Upper lobe of left lung (tissue), 4 donors: ENCODE measurements at regions not wholly inside any gene's neighbourhood (a gene's known extent, or its start where the extent isn't known, plus 50 kb on each side); places are given as distances from the start of the nearest gene placed in this dataset.

ENCODE experiments used
- CTCF ChIP-seq, 6 experiments: fragments of 450-650 bp in 4 of 6; fragments of 200-600 bp in 2 of 6; sonication (generic) in 2 of 6; IDR thresholded peaks; one replicate each; pipeline ENCODE4 v1.5.1; 2016 to 2019; ENCODE audit warnings: antibody characterized with exemption in 6 of 6
- EP300 ChIP-seq, 4 donors: sonication (generic); formaldehyde crosslinking; IDR thresholded peaks; one replicate each; pipeline ENCODE4 v1.5.1; 2017; ENCODE audit warnings: antibody characterized with exemption in 4 of 4, control low read depth in 2 of 4

GRCh38 chr12:29086325-29087271 is 62.5 kb upstream of the FAR2 start:
- TF ChIP-seq CTCF (IDR thresholded peaks at IDR 0.05) (no peak), EP300 (IDR thresholded peaks at IDR 0.05) (no peak)
